H1 (cell line): ENCODE measurements at regions not wholly inside any gene's neighbourhood (a gene's known extent, or its start where the extent isn't known, plus 50 kb on each side); places are given as distances from the start of the nearest gene placed in this dataset.

Experiments used
- HDAC2 ChIP-seq, 2 experiments: fragments of 300-600 bp in 1 of 2; sonication (generic) in 1 of 2; IDR thresholded peaks; 2 replicates each; pipeline ENCODE4 v1.6.1; 2011 to 2012; ENCODE audit warnings: low read depth in 2 of 2, low read length in 2 of 2, mild to moderate bottlenecking in 2 of 2, moderate library complexity in 2 of 2, borderline replicate concordance in 1 of 2, inconsistent platforms in 1 of 2
- SP4 ChIP-seq: IDR thresholded peaks from 2 replicates; pipeline ENCODE4 v1.6.1; 2012; ENCODE audit warnings: low read length, inconsistent platforms
- TF ChIP-seq, protein P1 (sequence below): IDR thresholded peaks from 2 replicates; pipeline ENCODE4 v1.6.1; 2012; ENCODE audit warnings: inconsistent platforms

DNA sequence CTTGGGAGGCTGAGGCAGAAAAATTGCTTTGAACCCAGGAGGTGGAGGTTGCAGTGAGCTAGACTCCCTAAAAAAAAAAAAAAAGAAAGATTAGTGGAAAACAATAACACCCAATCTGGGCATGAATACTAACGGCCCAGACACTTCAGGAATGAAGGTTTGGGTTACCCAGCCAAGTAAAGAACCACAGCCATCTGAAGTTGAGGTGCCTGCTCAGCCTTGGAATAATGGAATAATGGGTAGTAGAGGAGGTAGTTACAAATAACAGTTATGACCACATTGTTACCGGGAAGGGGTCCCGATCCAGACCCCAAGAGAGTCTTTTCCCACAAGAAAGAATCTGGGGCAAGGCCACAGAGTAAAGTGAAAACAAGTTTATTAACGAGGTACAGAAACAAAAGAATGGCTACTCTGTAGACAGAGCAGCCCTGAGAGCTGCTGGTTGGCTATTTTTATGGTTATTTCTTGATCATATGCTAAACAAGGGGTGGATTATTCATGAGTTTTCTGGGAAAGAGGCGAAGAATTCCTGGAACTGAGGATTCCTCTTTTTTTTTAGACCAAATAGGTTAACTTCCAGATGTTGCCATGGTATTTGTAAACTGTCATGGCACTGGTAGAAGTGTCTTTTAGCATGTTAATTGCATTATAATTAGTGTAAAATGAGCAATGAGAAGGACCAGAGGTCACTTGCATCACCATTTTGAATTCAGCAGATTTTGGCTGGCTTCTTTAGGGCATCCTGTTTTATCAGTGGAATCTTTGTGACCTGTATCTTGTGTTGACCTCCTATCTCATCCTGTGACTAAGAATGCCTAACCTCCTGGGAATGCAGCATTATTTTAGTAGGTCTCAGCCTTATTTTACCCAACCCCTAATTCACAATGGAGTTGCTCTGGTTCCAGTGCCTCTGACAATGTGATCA lies 96.2 kb upstream of the HAAO start (continued):
- TF ChIP-seq SP4: no peak
- no peak for TF ChIP-seq HDAC2 (IDR thresholded peaks at IDR 0.05; ENCODE audit: borderline replicate concordance in 1 of 2, low read depth in 2 of 2, low read length in 2 of 2)
- TF ChIP-seq, protein P1, sequence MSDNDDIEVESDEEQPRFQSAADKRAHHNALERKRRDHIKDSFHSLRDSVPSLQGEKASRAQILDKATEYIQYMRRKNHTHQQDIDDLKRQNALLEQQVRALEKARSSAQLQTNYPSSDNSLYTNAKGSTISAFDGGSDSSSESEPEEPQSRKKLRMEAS: no peak
